HL-60 (cell line): ENCODE measurements at regions not wholly inside any gene's neighbourhood (a gene's known extent, or its start where the extent isn't known, plus 50 kb on each side); places are given as distances from the start of the nearest gene placed in this dataset.

Experiments
- DNase-seq, 2 experiments: peaks; one replicate each; pipeline ENCODE4 v3.0.0-alpha.2; 2010 to 2020; ENCODE audit warnings: low read depth in 1 of 2, low spot score in 1 of 2
- H3K27ac ChIP-seq: fragments of 250-450 bp; sonication (Bioruptor Pico); replicated peaks from 2 replicates; pipeline ENCODE4 v1.5.1; 2020; ENCODE audit warnings: mild to moderate bottlenecking, moderate library complexity
- H3K27me3 ChIP-seq: fragments of 250-450 bp; sonication (Bioruptor Pico); 2 replicates; pipeline ENCODE4 v1.5.1; 2021; ENCODE audit warnings: mild to moderate bottlenecking, moderate library complexity; ENCODE audit not compliant: insufficient read depth, poor library complexity, severe bottlenecking
- H3K4me3 ChIP-seq: replicated peaks from 2 replicates; pipeline ENCODE4 v1.5.1; 2011; ENCODE audit warnings: mild to moderate bottlenecking, control low read depth, low read length; ENCODE audit not compliant: insufficient read depth
- GABPA ChIP-seq: IDR thresholded peaks from 2 replicates; pipeline ENCODE4 v1.6.1; 2012; ENCODE audit warnings: low read depth
- POLR2AphosphoS5 ChIP-seq: IDR thresholded peaks from 2 replicates; pipeline ENCODE4 v1.6.1; 2012; ENCODE audit warnings: low read depth
- SPI1 ChIP-seq: IDR thresholded peaks from 2 replicates; pipeline ENCODE4 v1.6.1; 2012; ENCODE audit warnings: low read depth, mild to moderate bottlenecking, borderline replicate concordance
- TF ChIP-seq, protein P1 (sequence below): IDR thresholded peaks from 2 replicates; pipeline ENCODE4 v1.6.1; 2012; ENCODE audit warnings: low read depth; ENCODE audit not compliant: insufficient replicate concordance
- TF ChIP-seq, protein P2 (sequence below): IDR thresholded peaks from one replicate; pipeline ENCODE4 v1.5.1; 2011; ENCODE audit warnings: low read length, control low read depth, inconsistent platforms; ENCODE audit not compliant: insufficient read depth

DNA sequence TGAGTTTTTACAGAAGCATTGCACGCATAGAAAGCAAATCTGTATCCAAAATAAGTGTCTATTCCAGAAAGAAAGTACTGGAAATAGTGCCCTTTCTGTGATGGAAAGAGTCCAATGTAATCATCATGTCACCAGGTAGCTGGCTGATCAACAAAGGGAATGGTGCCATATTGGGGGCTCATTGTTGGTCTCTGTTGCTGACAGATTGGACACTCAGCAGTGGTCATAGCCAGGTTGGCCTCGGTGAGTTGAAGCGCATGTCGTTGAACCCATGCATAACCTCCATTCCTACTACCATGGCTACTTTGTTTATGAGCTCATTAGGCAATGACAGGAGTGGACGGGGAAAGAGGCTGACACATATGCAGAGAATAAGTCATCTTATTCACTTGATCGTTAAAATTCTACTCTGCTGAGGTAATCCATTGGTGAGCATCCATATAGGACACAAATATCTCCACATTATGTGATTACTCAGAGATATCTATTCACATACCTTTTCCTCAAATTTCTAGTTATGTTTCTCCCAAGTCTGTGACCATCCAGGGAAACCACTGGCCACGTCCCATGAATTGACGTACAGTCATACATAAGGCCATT lies 560.5 kb downstream of the HAO1 start:
- DNase-seq: no peak

DNA sequence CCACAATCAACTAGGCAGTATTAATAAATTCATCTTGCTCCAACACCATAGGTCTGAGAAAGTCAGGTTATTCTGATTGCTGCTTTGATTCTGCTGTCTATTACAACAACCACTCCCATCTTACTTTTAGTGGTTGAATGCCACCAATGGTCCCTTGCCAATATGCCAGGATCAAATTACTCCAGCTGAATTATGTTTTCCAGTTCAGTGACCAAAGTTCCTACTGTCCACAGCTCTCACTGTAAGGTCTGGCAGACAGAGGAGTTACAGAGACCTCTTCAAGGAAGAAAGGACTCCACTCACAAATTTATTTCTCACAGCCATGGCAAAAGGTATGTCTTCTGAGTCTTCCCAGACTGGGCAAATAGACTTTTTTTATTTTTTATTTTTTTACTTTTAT lies 557.0 kb downstream of the HAO1 start:
- H3K27ac ChIP-seq: no peak overlapping the region
- DNase-seq: no peak
- no peak overlapping the region for H3K4me3 ChIP-seq
- TF ChIP-seq, protein P1, sequence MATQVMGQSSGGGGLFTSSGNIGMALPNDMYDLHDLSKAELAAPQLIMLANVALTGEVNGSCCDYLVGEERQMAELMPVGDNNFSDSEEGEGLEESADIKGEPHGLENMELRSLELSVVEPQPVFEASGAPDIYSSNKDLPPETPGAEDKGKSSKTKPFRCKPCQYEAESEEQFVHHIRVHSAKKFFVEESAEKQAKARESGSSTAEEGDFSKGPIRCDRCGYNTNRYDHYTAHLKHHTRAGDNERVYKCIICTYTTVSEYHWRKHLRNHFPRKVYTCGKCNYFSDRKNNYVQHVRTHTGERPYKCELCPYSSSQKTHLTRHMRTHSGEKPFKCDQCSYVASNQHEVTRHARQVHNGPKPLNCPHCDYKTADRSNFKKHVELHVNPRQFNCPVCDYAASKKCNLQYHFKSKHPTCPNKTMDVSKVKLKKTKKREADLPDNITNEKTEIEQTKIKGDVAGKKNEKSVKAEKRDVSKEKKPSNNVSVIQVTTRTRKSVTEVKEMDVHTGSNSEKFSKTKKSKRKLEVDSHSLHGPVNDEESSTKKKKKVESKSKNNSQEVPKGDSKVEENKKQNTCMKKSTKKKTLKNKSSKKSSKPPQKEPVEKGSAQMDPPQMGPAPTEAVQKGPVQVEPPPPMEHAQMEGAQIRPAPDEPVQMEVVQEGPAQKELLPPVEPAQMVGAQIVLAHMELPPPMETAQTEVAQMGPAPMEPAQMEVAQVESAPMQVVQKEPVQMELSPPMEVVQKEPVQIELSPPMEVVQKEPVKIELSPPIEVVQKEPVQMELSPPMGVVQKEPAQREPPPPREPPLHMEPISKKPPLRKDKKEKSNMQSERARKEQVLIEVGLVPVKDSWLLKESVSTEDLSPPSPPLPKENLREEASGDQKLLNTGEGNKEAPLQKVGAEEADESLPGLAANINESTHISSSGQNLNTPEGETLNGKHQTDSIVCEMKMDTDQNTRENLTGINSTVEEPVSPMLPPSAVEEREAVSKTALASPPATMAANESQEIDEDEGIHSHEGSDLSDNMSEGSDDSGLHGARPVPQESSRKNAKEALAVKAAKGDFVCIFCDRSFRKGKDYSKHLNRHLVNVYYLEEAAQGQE: no peak
- TF ChIP-seq, protein P2, sequence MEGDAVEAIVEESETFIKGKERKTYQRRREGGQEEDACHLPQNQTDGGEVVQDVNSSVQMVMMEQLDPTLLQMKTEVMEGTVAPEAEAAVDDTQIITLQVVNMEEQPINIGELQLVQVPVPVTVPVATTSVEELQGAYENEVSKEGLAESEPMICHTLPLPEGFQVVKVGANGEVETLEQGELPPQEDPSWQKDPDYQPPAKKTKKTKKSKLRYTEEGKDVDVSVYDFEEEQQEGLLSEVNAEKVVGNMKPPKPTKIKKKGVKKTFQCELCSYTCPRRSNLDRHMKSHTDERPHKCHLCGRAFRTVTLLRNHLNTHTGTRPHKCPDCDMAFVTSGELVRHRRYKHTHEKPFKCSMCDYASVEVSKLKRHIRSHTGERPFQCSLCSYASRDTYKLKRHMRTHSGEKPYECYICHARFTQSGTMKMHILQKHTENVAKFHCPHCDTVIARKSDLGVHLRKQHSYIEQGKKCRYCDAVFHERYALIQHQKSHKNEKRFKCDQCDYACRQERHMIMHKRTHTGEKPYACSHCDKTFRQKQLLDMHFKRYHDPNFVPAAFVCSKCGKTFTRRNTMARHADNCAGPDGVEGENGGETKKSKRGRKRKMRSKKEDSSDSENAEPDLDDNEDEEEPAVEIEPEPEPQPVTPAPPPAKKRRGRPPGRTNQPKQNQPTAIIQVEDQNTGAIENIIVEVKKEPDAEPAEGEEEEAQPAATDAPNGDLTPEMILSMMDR: no peak
- TF ChIP-seq SPI1 (no peak), GABPA (no peak), POLR2AphosphoS5 (no peak)
- H3K27me3 ChIP-seq: no peaks in the 10 kb centered on the region

More for the DNA sequence above, 560.5 kb downstream of the HAO1 start:
- H3K27me3 ChIP-seq: no peaks in the 10 kb centered on the region
- no peak overlapping the region for H3K4me3 ChIP-seq
- no peak overlapping the region for H3K27ac ChIP-seq
- TF ChIP-seq SPI1 (no peak), POLR2AphosphoS5 (no peak), GABPA (no peak)
- TF ChIP-seq, protein P2: no peak
- TF ChIP-seq, protein P1: no peak

DNA sequence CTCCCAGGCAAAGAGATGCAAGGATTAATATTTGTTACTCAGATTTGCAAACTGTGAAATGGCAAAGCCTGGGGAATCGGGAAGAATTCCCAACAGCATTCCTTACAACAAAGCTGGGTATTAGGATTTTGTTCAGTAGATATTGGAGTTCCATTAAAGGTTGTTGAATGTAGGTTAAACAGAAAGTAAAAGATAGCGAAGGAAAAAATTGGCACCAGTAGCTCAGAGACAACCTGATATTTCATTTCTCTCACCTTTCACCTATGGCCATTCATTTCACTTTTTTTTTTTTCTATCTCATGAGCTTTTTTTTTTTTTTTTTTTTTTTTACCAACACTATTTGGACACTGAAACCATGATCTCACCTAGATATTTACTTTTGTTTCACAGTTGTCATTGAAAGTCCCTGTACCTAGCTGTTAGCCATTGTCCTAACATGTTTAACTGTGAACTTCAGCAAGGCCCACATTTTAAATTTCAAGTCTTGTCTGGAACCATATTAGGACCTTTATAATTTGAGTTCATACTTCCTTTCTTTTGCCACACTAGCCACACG lies 552.5 kb downstream of the HAO1 start:
- DNase-seq: no peak
- H3K27ac ChIP-seq: no peak overlapping the region
- H3K4me3 ChIP-seq: no peak overlapping the region
- H3K27me3 ChIP-seq: no peaks in the 10 kb centered on the region
- TF ChIP-seq, protein P2: no peak
- TF ChIP-seq POLR2AphosphoS5 (no peak), GABPA (no peak), SPI1 (no peak)
- TF ChIP-seq, protein P1: no peak
